ENCODE measurements at regions not wholly inside any gene's neighbourhood (a gene's known extent, or its start where the extent isn't known, plus 50 kb on each side); places are given as distances from the start of the nearest gene placed in this dataset.

DNA sequence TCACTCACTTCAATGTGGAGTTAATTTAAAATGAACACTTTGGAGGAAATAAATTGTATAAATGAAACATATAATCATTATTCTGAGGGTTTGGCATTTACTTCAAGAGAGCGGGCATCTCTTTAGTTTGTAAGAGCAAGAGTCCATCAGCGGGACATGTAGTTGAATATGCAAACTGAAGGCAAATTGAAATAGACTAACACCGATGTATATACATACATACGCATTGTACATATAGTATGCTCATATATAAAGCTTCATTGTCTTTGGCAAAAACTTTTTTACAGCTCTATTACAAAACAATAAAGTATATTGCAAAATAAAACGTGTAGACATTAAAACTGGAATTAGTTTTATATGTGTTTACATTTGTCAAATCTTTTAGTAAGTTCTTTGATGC is 328.9 kb downstream of the LTN1 start:
- TF ChIP-seq, protein P1, sequence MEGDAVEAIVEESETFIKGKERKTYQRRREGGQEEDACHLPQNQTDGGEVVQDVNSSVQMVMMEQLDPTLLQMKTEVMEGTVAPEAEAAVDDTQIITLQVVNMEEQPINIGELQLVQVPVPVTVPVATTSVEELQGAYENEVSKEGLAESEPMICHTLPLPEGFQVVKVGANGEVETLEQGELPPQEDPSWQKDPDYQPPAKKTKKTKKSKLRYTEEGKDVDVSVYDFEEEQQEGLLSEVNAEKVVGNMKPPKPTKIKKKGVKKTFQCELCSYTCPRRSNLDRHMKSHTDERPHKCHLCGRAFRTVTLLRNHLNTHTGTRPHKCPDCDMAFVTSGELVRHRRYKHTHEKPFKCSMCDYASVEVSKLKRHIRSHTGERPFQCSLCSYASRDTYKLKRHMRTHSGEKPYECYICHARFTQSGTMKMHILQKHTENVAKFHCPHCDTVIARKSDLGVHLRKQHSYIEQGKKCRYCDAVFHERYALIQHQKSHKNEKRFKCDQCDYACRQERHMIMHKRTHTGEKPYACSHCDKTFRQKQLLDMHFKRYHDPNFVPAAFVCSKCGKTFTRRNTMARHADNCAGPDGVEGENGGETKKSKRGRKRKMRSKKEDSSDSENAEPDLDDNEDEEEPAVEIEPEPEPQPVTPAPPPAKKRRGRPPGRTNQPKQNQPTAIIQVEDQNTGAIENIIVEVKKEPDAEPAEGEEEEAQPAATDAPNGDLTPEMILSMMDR (IDR thresholded peaks at IDR 0.05), result no peak
- no peak for TF ChIP-seq EP300 (IDR thresholded peaks at IDR 0.05)
- TF ChIP-seq POLR2AphosphoS5 (IDR thresholded peaks at IDR 0.05), result no peak
